ENCODE measurements at regions not wholly inside any gene's neighbourhood (a gene's known extent, or its start where the extent isn't known, plus 50 kb on each side); places are given as distances from the start of the nearest gene placed in this dataset.

- POLR2A ChIA-PET, result no interaction called here
- intact Hi-C loops (cut with micrococcal nuclease; ENCODE audit: unreplicated experiment) (no loop called here), in situ Hi-C loops (cut with MboI) (no loop called here)
- Histone ChIP-seq H4K20me1 (ENCODE audit: control insufficient read depth, insufficient read depth) (no peaks in the 10 kb centered on the region), H3K9ac (ENCODE audit: control insufficient read depth, insufficient read depth, low read length) (no peak overlapping the region), H3K79me2 (ENCODE audit: control insufficient read depth, insufficient read depth, low read length) (no peaks in the 10 kb centered on the region), H3K27ac (ENCODE audit: control insufficient read depth, insufficient read depth) (no peak overlapping the region), H3K27me3 (replicated peaks in 1 of 2; ENCODE audit: control insufficient read depth in 2 of 2, insufficient read depth in 2 of 2, low read length in 1 of 2) (no peaks in the 10 kb centered on the region), H3K4me3 (no peak overlapping the region), H3K9me3 (replicated peaks; ENCODE audit: control insufficient read depth, insufficient read depth, low read length) (no peaks in the 10 kb centered on the region), H3K4me1 (ENCODE audit: control insufficient read depth, insufficient read depth, low read length) (no peaks in the 10 kb centered on the region), H3K4me2 (ENCODE audit: control insufficient read depth, insufficient read depth) (no peak overlapping the region), H2AFZ (ENCODE audit: control insufficient read depth, low read depth, low read length) (no peak overlapping the region), H3K36me3 (ENCODE audit: control insufficient read depth in 2 of 2, insufficient read depth in 2 of 2, low read length in 1 of 2) (no peaks in the 10 kb centered on the region)
- CTCF ChIA-PET, result no interaction called here
- ATAC-seq (no peak), DNase-seq (ENCODE audit: low read depth, low spot score) (no peak), FAIRE-seq (no peak)
- SMC1A ChIA-PET (ENCODE audit: uncharacterized antibody, unreplicated experiment), result no interaction called here
- no TSS peak for BruUV-seq (replicated peaks)
- 40% methylated on average over 2 of the region's 2 CpGs for WGBS (ENCODE audit: insufficient coverage, insufficient replicate concordance, low lambda C conversion rate, missing lambda C conversion rate)
- RAD21 ChIA-PET (ENCODE audit: unreplicated experiment), result no interaction called here
- TF ChIP-seq CHD4 (IDR thresholded peaks at IDR 0.05), result no peak
- no peak for TF ChIP-seq PRDM15 (CRISPR knock-in tag; IDR thresholded peaks at IDR 0.05)
- TF ChIP-seq CREM (IDR thresholded peaks at IDR 0.05; ENCODE audit: low read depth), result no peak
- TF ChIP-seq FOXM1 (IDR thresholded peaks at IDR 0.05; ENCODE audit: low read depth, low read length), result no peak
- no peak for TF ChIP-seq IKZF1 (conservative IDR thresholded peaks at IDR 0.05)
- TF ChIP-seq PML (IDR thresholded peaks at IDR 0.05; ENCODE audit: low read length), result no peak
- TF ChIP-seq CBX3 (IDR thresholded peaks at IDR 0.05; ENCODE audit: borderline replicate concordance, low read depth), result no peak
- TF ChIP-seq KDM1A (IDR thresholded peaks at IDR 0.05; ENCODE audit: borderline replicate concordance), result no peak
- no peak for TF ChIP-seq USF2 (IDR thresholded peaks at IDR 0.05; ENCODE audit: borderline replicate concordance, low read depth, low read length)
- no peak for TF ChIP-seq IRF5 (IDR thresholded peaks at IDR 0.05; ENCODE audit: borderline replicate concordance)
- TF ChIP-seq NKRF (conservative IDR thresholded peaks at IDR 0.05), result no peak
- TF ChIP-seq HDAC6 (IDR thresholded peaks at IDR 0.05; ENCODE audit: unreplicated experiment), result no peak
- no peak for TF ChIP-seq RAD21 (IDR thresholded peaks at IDR 0.05; ENCODE audit: insufficient read depth, low read depth, low read length)
- no peak for TF ChIP-seq POU2F2 (IDR thresholded peaks at IDR 0.05; ENCODE audit: borderline replicate concordance, low read depth, low read length)
Observed at GRCh38 chr1:103198076-103198475, 89.8 kb upstream of the COL11A1 start.
